K562 (cell line): ENCODE measurements at regions not wholly inside any gene's neighbourhood (a gene's known extent, or its start where the extent isn't known, plus 50 kb on each side); places are given as distances from the start of the nearest gene placed in this dataset.

Experiments
- AFF1 ChIP-seq, 2 experiments: fragments of 450-650 bp; IDR thresholded peaks; 2 replicates each; pipeline ENCODE4 v1.6.1; 2018; ENCODE audit warnings: mild to moderate bottlenecking in 2 of 2, low read depth in 1 of 2; ENCODE audit not compliant: partially characterized antibody in 2 of 2
- MCM5 ChIP-seq: fragments of 450-650 bp; IDR thresholded peaks from 2 replicates; pipeline ENCODE4 v1.6.1; 2016; ENCODE audit warnings: low read depth
- ZNF740 ChIP-seq, 3 experiments: fragments of 200-800 bp in 1 of 3; sonication (Bioruptor generic) in 1 of 3; sonication (generic) in 1 of 3; formaldehyde crosslinking in 1 of 3; IDR thresholded peaks; 2 replicates each; pipeline versions ENCODE4 v1.6.1 to v1.8.0; 2016 to 2022; ENCODE audit warnings: mild to moderate bottlenecking in 2 of 3, missing compliant biosample characterization in 2 of 3, missing genetic modification characterization in 2 of 3, missing genetic modification reagents in 1 of 3

GRCh38 chr5:27389696-27390095 is 351.3 kb upstream of the CDH9 start:
- TF ChIP-seq AFF1 (IDR thresholded peaks at IDR 0.05; ENCODE audit: low read depth in 1 of 2, partially characterized antibody in 2 of 2) = no peak
- TF ChIP-seq MCM5 = no peak
- TF ChIP-seq ZNF740 (CRISPR knock-in tag; IDR thresholded peaks at IDR 0.05) = no peak
- TF ChIP-seq ZNF740 (tag; IDR thresholded peaks at IDR 0.05) = no peak
